RKO (cell line): ENCODE measurements at regions not wholly inside any gene's neighbourhood (a gene's known extent, or its start where the extent isn't known, plus 50 kb on each side); places are given as distances from the start of the nearest gene placed in this dataset.
"Not testable (repeated sequence)": the region's sequence is repeated elsewhere in the genome, so short reads cannot be mapped to it uniquely, and the experiment has no call there.

ENCODE experiments used
- DNase-seq: peaks from one replicate; pipeline ENCODE4 v3.0.0-alpha.2; 2016; ENCODE audit warnings: low spot score

- no peak for DNase-seq
Observed at GRCh38 chr13:65302691-65303090, 1927.4 kb downstream of the PCDH9 start.

DNA sequence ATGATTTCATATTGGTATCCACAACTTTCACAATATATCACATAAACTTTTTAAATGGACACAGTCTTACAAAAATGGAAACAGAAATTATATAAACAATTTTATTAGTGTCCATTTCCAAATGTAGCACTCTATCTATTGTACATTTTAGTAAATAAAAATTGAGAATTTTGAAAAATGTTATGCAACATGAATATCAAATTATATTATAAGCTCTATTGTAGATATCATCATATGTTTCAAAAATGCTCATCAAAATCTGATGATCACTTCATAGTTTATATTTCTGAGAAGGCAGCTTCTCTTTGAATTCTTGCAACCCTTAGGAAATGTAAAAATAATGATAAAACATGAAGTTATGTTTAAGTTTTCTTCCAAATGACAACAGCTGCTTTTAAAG, 1928.6 kb downstream of the PCDH9 start:
- no peak for DNase-seq

GRCh38 chr13:65300220-65300619, 1929.9 kb downstream of the PCDH9 start:
- DNase-seq: no peak

- DNase-seq: no peak
Observed at GRCh38 chr13:65293530-65294198, 1936.5 kb downstream of the PCDH9 start.

DNA sequence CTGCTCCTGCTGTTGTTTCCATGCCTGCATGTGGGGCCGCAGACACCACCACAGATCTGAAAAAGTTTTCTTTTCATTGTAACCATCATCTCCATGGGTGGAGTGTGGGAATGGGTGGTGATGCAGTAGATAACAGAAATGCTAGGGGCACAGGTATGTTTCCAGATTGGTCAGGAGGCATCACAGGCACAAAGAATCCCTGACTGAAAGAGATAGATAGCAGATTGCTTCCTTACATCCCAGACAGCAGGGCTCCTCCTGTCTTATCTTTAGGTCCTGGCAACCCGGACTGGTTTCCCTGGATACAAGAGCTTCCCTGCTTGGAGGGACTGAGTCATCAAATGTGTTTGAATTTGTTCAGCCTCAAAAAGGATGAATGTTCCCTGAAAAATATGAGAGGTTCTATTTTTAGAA, 1937.6 kb downstream of the PCDH9 start:
- peak; percentile 52 for DNase-seq

GRCh38 chr13:65287405-65287804, 1942.7 kb downstream of the PCDH9 start:
- DNase-seq: no peak

DNA sequence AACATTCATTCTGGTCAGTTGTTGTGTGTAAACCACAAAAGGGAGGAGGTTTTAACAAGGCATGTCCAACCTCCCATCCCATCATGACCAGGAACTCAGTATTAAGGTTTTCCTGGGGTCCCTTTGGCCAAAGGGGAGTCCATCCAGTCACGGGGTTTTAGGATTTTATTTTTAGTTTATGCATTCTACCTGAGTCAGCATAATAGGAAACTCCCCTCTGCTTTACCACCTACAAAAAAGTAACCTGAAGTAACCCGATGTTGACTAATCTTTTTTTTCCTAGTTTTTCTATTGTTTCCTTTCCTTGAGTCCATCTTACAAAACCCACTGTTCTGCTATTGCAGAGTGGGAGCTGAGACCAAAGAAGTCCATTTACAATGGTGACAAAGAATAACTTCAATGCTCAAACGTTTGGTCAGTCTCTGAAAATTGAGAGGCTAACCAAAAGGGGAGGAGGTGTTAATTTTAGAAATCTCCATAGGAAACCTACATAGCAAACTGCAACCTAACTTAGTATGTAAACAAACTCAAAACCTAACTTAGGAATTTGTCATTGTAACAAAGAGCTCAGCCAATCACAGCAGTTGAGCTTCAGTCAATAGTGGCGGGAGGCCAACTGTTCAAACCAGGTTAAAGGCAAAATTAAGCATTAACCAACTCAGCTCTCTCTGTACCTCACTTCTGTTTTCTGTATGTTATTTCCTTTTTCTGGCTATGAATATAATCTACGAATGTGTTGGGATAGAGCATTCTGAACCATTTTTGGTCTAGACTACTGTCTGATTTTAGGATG, 1954.1 kb downstream of the PCDH9 start:
- DNase-seq: no peak

- DNase-seq: no peak
Observed at GRCh38 chr13:65275108-65275507, 1955.0 kb downstream of the PCDH9 start.

DNA sequence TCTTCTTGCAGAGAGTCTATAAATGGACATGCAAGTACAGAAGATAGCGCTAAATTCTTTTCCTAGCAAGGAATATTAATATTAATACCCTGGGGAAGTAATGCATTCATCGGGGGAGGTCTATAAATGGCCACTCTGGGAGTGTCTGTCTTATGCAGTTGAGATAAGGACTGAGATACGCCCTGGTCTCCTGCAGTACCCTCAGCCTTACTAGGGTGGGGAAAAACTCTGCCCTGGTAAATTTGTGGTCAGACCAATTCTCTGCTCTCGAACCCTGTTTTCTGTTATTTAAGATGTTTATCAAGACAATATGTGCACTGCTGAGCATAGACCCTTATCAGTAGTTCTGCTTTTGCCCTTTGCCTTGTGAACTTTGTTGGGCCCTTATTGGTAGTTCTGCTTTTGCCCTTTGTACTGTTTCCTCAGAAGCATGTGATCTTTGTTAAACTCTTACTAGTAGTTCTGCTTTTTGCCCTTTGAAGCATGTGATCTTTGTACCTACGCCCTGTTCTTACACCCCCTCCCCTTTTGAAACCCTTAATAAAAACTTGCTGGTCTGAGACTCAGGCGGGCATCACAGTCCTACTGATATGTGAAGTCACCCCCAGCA, 1956.2 kb downstream of the PCDH9 start:
- DNase-seq: not testable (repeated sequence)

DNA sequence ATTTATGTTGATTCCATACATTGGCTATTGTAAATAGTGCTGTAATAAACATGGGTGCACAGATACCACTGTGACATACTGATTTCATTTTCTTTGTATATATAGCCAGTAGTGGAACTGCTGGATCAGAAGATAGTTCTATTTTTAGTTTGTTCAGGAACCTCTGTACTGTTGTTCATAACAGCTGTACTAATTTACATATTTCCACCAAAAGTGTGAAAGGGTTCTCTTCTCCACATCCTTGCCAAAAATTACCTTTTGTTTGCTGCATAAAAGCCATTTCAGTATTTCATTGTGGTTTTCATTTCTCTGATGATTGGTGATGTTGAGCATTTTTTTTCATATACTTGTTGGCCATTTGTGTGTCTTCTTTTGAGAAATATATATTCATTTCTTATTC, 1962.1 kb downstream of the PCDH9 start:
- no peak for DNase-seq

DNA sequence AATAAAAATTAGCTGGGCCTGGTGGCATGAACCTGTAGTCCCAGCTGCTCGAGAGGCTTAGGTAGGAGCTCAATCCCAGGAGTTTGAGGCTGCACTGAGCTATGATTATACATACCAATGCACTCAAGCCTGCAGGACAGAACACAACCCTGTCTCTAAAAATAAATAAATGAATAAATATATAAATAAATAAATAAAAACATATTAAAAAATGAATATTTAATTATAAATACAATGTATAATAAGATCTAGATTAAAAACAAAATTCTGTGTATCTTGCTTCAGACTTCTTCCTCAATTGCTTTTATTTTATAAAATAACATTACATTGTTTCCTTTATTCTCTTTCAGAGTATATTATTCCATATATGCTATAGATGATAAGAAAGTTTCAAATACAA, 1964.1 kb downstream of the PCDH9 start:
- no peak for DNase-seq

DNA sequence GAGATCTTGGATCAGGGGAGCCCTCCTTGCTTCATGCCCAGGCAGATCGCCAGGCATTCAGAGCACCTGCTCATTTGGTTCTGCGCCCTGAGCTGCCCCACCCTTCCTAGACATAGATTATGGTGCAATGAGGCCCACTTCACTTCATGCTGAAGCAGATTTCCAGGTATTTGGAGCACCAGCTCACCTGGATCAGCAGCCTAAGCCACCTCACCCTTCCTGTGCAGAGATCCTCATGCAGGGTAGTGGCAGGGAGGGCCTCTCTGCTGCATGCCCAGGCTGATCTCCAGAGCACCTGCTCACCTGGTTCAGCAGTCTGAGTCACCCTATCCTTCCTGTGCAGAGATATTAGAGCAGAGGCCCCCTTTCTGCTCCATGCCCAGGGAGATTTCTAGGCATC, 1966.1 kb downstream of the PCDH9 start:
- DNase-seq: no peak

DNA sequence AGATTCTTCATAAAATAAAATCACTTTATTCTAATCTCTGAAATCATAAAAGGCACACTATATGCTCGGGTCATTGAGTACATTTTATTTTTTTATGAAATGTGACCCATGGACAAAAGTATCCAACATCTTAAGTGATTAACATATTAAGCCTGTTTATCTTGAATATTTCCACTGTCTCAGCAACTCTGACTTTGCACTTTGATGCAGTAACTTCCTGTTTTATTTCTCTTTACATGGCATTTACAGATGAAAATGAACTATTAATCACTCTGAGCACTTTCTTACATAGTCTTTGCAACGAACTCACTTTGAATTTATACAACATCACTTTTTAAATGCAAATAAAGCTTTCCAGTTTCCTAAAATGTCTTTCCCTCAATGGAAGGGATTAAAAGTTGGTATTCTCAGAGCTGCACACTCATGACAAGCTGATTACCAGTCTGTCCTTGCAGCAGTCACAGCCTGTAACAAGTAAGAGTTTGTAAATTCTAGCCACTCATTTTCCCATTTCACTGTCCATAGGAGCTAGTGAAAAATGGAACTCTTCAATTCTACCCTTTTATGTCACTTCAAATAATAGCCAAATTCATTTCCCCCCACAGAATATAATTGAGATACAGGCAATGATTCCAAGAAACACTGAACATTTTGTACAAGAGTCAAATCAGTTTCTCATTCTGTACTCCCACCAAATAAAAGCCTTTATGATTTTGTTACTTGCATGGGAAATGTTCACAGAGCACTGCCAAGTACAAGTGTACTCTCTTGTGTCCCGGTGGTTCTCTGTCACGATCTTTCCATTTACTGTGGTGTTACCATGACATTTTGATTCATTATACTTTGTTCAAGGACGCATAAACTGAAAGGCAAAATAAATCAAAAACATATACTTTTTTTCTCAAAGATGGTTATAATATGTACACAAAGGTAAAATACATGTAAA, 1968.9 kb downstream of the PCDH9 start:
- DNase-seq: no peak

DNA sequence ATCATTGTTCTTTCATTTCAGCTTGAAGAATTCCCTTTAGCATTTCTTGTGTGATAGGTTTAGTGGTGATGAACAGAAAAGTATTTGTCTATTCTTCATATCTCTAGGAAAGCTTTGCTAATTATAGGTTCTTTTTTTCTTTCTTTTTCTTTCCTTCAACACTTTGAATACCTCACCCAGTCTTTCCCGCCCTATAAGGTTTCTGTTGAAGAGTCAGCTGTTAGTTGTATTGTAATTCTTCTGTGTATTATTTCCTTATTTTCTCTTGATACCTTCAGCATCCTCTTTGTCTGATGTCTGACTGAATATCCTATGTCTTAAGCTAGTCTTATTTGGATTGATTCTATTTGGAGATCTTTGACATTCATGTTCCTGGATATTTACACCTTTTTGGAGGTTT, 1989.4 kb downstream of the PCDH9 start:
- no peak for DNase-seq

- DNase-seq: no peak
Observed at GRCh38 chr13:65236841-65237418, 1993.2 kb downstream of the PCDH9 start.

GRCh38 chr13:65217471-65217995, 2012.6 kb downstream of the PCDH9 start:
- DNase-seq: no peak

- DNase-seq: not testable (repeated sequence)
Observed at GRCh38 chr13:65202845-65203244, 2027.3 kb downstream of the PCDH9 start.

- no peak for DNase-seq
Observed at GRCh38 chr13:65188721-65189120, 2041.4 kb downstream of the PCDH9 start.

- DNase-seq: no peak
Observed at GRCh38 chr13:65168026-65168425, 2062.1 kb downstream of the PCDH9 start.

GRCh38 chr13:65166675-65167074, 2063.5 kb downstream of the PCDH9 start:
- DNase-seq: no peak

- no peak for DNase-seq
Observed at GRCh38 chr13:65159803-65160202, 2070.3 kb downstream of the PCDH9 start.
